ENCODE measurements at regions not wholly inside any gene's neighbourhood (a gene's known extent, or its start where the extent isn't known, plus 50 kb on each side); places are given as distances from the start of the nearest gene placed in this dataset.

DNA sequence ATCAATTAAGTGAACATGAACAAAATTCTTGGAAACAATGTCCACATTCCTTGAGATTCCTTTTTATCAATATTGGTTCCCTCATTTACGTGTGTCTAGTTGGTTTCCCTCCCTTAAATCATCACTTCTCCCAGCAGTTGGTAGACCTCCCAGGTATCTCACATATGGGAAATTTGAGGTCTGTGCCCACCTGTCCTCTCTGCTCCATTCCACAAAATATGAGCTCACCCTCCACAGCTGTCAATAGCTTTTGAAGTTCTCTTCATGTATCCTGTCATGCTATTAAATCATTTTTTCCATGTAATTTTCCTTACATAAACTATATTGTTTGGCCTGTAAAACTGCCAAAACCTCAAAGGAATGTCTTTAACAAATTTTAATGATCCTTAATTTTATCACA is 992.2 kb upstream of the ACVR2A start:
- DNase-seq = no peak

DNA sequence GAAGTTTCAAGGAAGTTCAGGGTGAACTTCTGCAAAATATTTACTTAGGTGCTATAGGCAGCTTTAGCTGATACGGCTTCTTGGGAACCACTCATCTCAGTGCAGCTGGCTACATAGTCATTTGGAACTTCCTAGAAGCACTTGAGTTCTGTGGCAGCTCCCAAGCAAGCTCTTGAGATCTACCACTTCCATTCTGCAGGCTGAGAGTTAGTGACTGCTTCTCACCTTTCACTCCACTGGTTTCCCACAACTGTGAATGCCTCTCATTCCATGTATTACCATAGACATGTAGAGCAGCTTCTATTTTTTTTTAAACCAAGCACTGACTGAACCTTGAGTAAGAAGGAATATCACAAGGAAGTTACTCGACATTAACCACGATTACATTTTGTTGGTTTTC is 994.1 kb upstream of the ACVR2A start:
- DNase-seq = no peak

DNA sequence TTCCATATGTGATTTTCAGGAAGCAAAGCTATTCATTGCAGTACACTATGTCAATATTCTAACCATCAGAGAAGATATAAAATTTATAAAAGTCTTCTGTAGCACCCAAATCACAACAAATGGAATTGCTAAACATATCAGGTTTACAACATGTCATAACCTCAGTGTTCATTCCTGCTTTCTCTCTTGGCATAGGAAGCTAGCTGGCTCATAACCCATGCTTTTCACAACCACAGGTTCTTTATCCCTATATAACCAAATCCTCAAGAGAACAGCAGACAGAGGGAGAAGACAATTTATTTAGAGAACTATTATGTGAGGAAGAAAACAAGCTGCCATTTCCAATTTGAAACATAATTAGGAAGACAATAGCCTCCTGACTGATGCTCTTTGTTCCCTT is 997.0 kb upstream of the ACVR2A start:
- DNase-seq = no peak

DNA sequence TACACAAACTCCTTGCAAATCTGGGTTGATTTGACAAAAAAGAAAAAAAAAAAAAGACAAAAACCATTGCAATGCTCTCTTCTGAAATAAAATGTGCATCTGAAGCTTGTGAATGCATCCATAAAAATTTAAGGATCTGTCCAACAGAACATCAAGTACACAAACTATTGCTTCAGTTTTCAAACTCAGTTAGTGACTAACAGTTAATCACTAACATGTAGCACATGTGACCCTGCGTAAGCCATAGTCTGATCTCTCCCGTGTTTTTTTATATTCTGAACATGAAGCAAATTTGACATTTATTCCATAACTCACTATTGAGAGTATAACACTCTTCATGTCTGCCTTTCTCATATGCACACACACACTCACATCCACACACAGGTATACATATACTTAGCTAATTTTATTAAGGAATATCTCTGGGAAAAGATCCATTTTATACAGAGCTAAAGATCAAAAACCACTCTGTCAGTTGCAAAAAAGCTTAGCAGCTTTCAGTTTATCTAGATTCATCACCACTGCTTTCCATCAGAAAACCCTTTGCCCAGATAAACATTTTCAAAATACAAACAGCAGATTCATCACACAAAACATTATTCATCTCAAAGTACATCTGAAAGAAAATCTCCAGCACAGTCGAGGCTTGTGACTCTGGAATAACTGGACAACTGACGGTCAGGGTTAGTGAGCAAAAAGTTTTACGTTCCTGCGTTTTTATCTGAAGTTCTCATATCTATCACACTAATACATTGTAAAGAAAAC is 1000.4 kb upstream of the ACVR2A start:
- no peak for DNase-seq

DNA sequence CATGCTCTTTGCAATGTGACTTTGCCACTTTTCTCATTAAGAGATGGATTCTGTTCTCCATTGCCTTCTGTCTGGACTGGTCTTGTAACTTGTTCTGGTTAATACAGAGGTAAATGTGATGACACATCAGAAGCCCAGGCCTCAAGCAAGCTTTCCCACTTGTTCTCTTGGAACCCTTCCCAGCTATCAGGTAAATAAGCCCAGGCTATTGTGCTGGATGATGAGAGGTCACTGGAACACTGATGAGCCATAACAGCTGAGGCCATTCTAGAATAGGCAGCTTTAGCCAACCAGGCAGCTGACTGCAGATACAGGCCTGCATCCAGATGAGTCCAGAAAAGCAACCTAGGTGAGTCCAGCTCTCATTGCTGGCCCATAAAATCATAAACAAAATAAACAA is 1007.0 kb upstream of the ACVR2A start:
- DNase-seq = no peak

DNA sequence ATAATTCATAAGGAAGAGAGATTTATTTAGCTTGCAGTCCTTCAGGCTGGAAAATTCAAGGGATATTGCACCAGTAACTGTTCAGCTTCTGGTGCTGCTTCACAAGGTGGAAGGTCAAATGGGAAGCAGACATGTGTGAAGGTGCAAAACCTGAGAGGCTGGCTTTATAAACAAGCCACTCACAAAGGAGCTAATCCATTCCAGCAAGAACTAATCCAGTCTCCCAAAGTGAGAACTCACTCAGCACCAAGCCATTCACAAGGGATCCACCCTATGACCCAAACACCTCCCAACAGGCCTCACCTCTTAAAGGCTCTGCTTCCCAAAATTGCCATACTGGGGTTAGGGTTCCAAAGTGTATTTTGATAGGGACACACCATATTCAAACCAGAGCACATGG is 1018.4 kb upstream of the ACVR2A start:
- DNase-seq = no peak

DNA sequence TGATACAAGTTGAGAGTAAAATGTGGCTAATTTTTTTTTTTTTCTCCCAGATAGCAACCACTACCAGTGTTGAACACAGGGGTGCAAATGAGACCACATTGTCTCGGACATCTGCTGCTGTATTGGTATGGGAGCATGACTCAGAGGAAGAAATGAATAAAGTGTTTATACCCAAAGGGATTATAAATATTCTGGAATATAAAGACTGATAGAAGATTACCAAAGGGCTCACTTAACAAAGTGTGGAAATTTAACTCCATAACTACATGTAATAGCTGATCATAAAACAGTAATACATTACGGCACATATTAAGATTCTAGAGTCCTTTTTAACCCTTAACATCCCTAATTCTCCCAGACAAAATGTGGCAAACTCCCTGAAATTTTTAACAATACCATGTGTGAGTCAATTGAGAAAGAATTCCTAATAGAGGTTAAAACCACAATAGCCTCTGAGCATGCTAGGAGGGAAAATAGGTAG is 1023.0 kb upstream of the ACVR2A start:
- no peak for DNase-seq

DNA sequence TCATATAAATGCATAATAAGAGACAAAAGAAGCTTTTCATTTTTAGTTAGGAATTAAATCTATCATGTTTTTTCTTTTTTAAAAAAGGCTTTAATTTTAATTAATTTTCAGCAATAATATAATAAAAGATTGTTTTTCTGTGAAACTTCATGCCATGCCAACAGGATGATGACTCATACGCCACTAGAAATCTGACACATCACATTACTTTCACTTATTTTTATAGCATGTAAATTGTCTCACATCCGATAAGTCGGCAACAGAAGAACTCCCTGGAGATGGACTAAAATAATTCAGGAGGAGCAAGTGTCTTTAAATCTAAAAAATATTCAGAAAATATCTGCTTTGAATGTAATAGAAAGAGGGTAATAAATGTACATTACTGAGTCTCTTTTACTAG is 1024.2 kb upstream of the ACVR2A start:
- DNase-seq = no peak

DNA sequence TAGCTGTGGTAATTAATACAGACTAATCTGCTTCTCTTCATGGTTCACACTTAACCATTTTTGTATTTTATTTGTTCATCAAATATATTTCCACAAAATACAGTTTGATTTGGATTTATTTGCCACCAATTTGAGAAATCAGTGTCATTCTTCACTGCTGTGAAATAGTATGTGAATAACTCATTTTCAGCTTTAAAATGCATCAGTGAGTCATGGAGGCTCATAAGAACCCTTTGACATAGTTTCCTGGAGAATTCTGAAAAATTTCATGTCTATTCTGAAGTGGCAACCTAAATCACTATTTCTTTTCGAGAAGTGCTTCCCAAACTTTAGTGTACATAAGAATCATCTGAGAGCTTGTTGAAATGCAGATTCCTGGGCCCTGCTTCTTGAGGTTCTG is 1026.7 kb upstream of the ACVR2A start:
- no peak for DNase-seq

DNA sequence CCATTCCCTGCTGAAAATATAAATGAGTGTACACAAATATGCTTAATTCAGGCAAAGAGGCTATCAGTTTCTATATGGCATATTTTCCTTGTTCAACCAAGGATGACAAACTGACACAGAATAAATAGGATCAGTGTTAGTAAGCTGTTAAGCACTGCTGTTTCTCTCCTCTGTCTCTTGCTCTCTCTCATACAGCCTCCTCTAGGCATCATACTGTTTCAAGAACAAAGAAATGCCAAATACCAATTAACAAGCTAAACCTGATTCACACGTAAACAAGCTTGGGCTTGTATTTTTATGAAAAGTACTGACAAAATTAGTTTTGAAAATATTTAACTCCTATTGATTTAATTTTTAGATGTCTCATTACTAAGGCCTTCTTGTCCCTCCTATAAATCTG is 1027.2 kb upstream of the ACVR2A start:
- no peak for DNase-seq

DNA sequence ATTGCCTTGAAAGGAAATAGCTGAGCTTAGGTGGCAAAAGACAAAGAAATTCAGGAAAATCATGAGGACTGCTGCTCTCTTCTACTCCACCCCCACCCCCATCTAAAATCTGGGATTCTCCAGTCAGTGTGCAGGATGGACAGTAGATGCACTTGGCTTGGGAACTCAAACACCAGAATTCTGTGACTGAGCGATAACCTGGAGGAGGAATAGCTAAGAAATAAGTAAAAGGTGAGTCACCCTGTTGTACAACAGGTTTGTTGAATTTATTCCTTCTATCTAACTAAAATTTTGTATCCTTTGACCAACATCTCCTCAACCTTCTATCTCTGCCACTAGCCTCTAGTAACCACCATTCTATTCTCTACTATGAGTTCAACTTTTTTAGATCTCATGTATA is 1029.9 kb upstream of the ACVR2A start:
- no peak for DNase-seq

DNA sequence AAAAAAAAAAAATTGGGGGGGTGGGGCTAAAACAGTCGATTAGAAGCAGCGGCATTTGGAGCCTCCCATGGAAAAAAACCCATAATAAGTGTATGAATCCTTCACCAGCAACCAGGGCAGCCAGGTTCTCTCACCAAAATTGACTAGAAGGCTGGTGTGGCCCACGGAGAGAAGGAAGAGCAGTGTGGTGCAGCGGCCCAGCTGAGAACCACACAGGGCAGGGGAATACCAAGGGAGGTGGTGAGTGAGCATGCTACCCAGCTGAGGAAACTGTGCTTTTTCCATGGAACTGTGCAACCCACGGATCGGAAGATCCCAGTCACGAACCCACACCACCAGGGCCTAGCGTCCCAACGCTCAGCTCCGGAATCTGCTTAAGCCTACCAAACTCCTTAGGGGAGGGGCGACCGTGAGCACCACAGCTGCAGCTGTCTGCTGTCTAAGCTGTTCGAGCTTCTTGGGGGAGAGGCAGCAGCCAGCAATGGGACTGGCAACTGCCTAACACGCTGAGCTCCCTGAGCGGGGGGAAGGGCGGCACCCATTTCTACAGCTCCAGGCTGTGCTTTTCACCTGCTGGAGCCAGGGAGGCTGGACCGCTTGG is 1037.2 kb upstream of the ACVR2A start:
- DNase-seq = no peak

DNA sequence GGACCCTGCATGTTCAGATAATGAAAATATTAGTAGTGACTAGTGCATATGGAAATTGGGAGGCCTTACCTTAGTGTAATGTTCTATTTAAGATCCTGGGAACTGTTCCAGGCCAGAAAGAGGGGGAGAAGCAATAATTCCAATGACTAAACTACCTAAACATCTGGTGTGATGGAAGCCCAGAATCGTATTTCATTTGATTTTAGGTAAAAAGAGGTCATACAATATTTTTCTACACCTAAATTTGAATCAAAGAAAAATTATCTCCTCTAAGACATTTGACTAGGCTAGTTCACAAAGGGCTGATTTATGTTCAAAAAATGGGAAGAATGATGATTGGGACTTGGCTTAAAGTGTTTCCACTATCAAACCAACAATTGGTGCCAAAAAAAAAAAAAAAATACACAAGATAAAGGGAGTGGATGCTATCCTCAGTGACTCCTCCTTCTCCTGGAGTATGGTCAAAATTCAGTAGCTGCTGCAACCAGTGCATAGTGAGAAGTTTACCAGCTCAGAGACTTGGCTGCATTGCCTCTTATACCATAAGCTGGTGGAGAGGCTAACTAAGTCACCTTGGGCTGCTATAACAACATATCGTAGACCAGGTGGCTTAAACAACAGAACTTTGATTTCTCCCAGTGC is 1038.3 kb upstream of the ACVR2A start:
- DNase-seq = no peak

DNA sequence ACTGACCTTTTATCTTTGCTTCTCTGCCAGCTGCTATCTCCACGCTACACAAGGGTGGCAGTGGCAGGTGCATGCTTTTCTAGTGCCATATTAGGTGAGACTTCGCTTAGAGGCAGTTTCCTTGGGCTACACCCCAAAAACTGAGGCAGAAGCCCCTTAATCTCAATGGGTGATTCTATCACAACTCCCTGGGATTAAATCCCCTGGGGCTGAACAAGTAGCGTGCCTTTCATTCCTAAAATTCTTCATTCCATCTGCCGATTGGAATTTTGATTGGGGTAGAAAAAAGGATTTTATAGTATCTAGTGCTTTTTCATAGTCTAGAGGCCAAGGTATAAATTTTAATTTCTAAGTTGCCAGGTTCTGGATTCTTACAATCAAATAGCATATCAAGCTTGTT is 1040.5 kb upstream of the ACVR2A start:
- no peak for DNase-seq

DNA sequence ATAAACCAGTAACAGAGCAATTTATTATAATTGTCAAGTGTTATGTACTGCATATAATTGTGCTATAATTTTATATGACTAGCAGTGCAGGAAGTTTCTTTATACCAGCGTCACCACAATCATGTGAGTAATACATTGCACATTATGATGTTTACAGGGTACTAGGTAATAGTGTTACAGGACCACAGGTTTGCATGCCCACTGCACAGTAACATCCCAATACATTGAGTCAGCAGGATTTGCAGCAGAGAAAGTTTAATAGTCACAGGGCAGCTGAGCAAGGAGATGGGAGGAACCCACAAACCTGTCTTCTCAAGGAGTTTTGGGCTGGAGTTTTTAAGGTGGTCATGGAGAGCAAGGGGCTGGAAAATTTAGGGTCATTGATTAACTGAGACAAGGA is 1042.9 kb upstream of the ACVR2A start:
- DNase-seq = no peak

DNA sequence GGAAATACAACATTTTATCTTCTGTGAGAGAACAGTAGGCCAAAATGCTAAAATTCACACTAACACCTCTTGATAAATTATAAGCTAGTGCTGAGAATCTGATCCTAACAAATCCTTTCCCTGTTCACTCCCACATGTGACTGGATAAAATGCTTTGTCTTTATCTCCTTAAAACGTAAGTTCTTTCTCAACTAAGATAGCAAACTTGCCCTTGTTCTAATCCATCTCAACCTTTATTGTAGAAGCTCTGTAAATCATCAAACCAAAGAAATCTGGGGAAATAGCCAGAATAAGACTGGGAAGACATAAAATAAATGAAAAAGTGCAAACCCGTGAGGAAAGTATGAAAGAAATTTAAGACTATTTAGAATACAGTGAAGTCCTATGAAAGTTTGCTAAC is 1058.4 kb upstream of the ACVR2A start:
- DNase-seq = no peak

DNA sequence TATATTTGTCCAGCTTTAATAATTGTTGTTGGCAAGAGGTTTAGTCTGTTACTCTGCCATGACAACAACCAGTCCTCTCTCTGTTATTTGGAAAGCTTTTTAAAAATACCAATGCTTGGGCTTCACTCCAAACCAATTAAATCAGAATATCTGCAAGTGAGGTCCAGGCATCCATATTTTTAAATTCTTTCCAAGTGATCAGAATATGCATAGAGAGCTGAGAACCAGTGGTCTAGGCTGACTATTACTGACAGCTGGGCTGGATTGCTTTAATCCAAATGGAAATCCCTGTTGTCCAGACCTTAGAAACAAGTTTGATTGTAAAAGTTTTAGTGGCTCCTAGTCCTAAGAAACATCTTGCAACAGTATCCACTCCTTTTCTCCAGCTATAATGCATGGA is 1059.7 kb upstream of the ACVR2A start:
- no peak for DNase-seq

DNA sequence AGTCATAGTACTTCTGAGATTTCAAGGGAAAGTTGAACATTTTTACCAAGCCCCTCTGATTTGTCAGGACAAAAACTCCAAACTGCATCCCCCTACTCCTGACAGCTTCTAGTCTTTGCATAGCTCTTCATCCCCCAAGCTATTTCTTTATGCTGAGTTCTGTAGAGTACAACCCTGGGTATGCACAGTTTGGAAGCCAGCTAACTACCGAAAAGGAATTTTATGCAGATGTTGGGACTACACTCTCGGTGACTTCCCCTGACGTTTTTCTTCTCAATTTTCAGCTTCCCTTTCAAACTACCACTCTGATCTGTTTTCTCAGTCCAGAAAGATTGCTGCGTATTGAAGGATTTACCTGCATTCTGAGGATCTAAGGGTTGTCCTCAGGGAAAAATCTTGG is 1060.2 kb upstream of the ACVR2A start:
- DNase-seq = no peak

DNA sequence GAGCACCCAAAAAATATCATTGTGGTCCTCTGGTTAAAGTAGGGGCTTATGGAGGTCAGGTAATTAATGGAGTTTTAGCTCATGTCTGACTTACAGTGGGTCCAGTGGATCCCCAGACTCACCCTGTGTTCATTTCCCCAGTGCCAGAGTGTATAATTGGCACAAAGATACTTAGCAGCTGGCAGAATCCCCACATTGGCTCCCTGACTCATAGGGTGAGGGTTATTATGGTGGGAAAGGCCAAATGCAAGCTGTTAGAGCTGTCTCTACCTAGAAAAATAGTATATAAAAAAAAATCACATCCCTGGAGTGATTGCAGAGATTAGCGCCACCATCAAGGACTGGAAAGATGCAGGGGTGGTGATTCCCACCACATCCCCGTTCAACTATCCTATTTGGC is 1067.6 kb upstream of the ACVR2A start:
- DNase-seq = no peak

DNA sequence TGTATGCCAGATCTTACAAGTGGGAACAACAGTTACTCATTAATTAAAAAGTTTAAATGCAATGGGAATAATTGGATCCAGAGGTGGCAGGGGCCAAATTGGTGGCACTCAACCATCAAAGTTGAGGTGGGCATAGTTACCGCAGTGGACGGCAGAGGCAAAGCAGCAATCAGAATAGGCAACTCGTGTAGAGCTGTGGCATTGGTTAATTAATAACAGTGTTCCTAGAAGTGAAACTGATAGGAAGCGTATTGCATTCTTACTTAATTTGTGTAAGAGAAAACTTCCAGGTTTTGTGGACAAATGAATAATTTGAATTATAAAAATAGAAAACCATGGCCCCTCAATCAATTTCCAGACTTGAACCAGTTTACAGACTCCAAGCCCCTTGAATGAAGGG is 1068.2 kb upstream of the ACVR2A start:
- no peak for DNase-seq

DNA sequence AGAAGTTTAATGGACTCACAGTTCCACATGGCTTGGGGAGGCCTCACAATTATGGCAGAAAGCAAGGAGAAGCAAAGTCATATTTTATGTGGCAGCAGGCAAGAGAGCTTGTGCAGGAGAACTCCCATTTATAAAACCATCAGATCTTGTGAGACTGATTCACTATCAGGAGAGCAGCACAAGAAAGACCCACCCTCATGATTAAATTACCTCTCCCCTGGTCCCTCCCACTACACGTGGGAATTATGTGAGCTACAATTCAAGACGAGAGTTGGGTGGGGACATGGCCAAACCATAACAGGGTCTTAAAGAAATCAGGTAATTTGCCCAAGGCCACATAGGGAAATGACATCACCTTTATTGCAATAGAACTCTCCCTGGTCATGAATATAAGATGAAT is 1073.3 kb upstream of the ACVR2A start:
- no peak for DNase-seq

DNA sequence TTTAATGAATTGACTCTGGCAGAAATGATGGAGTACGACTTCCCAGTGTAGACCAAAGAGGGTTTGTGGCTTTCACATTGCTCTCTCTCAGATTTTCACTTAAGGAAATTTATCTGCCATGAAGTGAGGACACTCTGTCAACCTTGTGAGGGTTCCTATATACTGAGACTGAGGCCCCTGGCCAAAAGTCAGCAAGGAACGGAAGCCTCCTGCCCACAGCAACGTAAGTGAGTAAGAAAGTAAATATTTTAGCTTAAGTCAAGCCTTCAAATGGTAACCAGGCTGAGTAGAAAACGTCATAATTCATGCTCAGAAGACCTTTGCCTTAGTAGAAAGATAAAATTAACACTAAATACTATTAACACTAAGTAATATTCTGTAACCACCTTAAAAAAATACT is 1080.5 kb upstream of the ACVR2A start:
- no peak for DNase-seq

DNA sequence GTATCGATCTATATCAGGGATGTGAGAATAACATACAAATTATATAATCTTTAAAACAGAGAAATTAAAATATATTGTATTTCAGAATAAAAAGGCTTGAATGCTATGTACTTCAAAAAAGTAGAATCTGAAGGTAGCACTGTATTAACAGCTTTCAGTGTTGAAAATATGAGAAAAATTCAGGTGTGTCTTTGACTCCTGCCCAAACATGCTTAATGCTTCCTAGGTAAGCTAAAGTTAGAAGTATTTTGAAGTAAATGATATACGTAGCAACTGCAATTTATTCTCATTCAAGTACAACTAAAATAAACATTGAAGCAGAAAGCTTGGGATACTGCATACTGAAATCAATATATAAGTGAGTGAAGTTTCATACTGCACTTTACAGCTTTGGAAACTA is 1082.0 kb upstream of the ACVR2A start:
- DNase-seq = no peak

DNA sequence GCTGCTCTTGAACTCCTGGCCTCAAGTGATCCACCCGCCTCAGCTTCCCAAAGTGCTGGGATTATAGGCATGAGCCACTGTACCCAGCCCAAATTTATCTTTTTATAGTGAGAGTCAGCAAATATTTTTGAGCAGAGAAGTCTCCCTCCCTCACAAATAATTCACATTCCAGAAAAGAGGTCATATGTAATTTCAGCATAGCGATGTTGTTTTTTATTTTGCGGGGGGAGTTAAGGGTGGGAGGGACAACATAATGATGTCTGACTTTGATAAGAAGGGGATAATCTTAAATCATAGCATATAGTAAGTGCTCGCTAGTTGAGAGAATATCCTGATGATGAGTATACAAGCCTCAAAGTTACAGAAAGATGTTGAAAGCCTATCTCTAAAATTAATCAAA is 1090.2 kb upstream of the ACVR2A start:
- no peak for DNase-seq

DNA sequence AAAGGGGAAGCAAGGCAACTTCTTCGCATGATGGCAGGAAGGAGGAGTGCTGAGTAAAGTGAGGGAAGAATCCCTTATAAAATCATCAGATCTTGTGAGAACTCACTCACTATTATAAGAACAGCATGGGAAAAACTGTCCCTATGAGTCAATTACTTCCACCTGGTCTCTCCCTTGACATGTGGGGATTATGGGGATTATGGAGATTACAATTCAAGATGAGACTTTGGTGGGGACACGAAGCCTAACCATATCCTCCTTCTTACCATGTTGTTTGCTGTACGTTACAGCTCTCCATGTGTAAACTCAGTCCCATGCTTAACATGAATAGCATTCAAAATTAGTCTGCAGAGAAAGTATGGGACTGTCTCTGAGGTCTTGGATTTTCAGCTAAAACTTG is 1096.8 kb upstream of the ACVR2A start:
- DNase-seq = no peak
